NCI-H1694 (cell line): ENCODE measurements at regions not wholly inside any gene's neighbourhood (a gene's known extent, or its start where the extent isn't known, plus 50 kb on each side); places are given as distances from the start of the nearest gene placed in this dataset.
"Not testable (repeated sequence)": the region's sequence is repeated elsewhere in the genome, so short reads cannot be mapped to it uniquely, and the experiment has no call there.

Source experiments
- DNase-seq: peaks from one replicate; lab custom pipeline; 2025; lab: John Stamatoyannopoulos, UW

DNA sequence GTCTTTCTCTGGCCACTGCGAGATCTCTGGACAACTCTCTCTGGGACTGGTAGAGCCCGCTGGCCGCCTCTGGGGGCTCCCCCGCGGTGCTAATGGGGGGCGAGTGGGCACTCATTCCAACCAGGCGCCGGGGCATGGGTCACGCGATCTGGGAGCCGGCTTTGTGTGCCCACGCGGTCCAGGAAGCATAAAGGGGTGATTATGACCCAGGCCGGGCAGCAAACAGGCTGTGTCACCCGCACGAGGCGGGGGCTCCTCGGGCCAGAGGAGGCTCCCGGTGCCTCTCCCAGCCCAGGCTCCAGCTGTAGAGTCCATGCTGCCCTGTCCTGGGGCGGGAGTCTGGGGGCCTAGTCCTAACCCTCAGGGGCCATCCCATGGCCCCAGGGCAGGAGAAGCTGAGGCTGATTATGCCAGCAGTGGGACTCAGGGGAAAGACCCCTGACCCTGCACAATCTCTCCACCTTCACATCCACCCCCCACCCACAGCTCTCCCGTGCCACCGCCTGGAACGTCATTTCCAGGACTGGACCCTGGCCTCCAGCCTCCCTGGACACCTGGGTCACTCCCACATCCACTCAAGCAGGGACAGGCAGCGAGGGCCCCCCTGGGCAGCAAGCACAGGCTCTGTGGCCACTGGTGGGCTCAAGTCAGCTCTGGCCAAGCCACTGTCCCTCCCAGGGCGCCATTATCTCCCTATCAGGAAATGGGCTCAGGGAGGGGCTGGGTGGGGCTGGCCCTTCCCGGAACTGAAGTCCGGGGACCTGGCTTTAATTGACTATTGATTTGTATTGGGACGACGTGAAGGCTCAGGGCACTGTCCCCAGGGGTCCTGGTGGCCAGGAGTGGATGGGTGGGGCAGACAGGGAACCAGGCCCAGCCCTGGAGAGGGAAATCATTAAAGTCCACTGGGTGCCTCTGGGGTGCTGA is 50.0 kb downstream of the PTPRS start:
- DNase-seq, result no peak

- DNase-seq, result no peak
Observed at GRCh38 chr19:5289060-5289990, 51.3 kb downstream of the PTPRS start.

- DNase-seq, result no peak
Observed at GRCh38 chr19:5288347-5288739, 52.3 kb downstream of the PTPRS start.

DNA sequence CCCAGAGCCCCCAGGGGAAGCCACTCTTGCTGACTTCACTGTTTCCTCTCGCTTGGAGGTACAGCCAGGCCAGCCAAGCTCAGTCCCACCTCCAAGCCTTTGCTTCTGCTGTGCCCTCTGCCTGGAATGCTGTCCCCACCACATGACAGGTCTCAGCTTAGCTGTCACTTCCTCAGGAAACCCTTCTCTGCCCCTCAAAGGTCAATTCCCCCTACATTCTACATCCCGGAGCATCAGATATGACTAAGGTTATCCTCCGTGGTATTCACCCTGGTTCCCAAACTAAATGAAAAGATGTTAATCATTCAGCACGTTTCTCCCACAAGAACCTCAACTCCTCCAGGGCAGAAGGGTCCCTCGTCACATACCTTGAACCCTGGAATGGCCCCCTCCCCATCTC is 53.5 kb downstream of the PTPRS start:
- no peak for DNase-seq

DNA sequence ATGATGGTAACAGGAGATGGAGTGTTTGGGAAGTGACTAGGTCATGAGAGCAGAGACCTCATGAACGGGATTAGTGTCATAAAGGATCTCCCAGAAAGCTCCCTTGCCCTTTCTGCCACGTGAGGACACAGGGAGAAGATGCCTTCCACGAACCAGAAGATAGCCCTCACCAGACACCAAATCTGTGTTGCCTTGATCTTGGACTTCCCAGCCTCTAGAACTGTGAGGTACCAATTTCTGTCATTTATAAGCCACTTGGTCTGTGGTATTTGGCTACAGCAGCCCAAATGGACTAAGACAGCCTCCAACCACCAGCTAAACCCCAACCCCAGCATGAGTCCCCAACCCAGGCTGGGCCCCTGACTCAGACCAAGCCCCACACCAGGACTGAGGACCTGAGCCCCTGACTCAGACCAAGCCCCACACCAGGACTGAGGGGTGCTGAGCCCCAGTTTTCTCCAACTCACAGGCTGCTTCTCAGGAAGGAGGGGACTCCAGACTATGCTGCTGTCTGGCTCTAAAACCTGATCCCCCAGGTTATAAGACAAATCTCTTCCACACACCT is 54.1 kb downstream of the PTPRS start:
- no peak for DNase-seq

DNA sequence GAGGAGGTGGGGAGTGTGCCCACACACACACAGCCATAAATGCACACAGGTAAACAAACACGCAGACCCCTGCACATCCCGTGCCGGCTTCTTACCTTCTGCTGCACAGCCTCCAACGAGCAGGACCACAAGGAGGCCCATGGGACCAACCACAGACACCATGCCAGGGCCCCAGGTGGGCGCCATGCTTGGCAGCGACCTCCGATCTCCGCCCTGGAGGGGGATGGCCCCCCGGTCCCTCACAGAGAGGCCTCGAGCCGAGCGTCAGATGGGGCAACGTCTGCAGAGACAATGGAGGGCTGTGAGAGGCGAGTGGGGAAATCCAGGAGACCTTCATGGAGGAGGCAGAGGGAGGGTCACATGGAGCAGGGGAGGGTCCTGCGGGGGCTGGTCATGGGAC is 54.7 kb downstream of the PTPRS start:
- DNase-seq, result no peak

DNA sequence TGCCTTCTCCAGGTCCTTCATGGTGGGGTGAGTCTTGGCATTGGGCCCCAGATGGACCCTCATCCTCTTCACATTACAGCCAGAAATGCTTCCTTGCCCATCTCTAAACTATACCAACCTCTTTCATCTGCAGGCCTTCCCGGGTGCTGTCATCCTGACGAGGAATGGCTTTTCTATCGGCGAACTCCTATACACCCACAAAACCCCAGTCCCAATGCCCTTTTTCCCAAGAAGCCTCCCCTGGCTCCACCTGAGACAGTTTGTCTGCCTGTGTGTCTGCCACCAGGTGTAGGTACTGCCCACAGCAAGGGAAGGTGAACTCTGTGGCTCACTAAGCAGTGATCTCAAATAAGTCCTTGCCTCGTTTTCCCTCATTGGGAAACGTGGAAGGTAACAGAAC is 55.3 kb downstream of the PTPRS start:
- no peak for DNase-seq

- no peak for DNase-seq
Observed at GRCh38 chr19:5282901-5283300, 57.7 kb downstream of the PTPRS start.

DNA sequence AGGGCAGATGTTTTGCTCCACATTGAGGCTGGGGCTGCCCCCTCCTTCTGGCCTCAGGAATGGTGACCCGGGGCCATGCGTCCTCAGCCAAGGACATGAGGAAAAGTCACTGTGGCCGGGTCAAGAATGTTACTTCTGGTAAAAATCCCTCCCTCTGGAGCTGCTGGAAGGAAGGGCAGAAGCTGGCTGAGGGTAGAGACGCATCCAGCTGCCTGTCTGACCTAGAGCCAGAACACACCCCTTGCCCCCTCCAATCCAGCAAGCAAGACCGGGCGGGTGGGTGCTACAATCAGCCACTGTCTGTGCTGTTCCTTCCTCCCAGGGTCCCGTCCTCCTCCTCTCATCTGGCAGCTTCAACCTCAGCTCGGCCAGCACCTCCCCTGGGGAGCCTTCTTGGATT is 59.0 kb downstream of the PTPRS start:
- DNase-seq, result no peak

- DNase-seq, result not testable (repeated sequence)
Observed at GRCh38 chr19:5275668-5276067, 64.9 kb downstream of the PTPRS start.

DNA sequence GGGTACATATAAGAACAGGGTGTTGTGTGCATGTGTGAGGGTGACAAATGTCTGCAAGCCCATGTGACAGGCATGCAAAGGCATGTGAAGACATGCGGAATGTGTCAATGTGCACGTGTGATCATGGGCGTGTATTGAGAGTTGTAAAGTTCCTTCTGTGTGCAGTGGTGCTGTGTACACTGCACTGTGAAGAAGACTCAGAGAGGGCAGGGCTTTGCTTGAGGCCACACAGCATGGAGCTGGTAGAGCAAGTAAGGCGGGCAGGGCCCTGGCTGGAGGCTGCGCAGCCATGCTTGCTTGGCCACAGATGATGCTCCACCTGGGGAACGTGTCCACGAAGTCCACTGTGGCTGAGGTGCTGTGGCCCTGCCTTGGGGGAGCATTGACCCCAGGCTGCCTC is 66.8 kb downstream of the PTPRS start:
- no peak for DNase-seq

DNA sequence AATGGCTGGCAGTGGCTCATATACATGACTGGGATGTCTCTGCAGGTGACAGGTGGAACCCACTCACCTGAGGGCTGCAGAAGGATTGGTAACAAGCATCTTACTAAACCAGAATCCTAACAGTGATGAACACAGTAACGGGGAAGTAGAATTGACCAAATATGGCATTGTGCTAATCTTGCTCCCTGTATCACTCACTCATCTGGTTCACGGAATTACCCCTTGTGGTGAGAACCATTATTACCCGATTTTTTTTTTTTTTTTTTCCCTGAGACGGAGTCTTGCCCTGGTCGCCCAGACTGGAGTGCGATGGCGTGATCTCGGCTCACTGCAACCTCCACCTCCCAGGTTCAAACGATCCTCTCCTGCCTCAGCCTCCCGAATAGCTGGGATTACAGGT is 69.5 kb downstream of the PTPRS start:
- DNase-seq, result no peak

- no peak for DNase-seq
Observed at GRCh38 chr19:5269926-5270325, 70.7 kb downstream of the PTPRS start.

GRCh38 chr19:5269279-5269678 is 71.3 kb downstream of the PTPRS start:
- DNase-seq, result no peak

- no peak for DNase-seq
Observed at GRCh38 chr19:5268801-5269200, 71.8 kb downstream of the PTPRS start.

GRCh38 chr19:5265260-5265659 is 75.4 kb downstream of the PTPRS start:
- no peak for DNase-seq

DNA sequence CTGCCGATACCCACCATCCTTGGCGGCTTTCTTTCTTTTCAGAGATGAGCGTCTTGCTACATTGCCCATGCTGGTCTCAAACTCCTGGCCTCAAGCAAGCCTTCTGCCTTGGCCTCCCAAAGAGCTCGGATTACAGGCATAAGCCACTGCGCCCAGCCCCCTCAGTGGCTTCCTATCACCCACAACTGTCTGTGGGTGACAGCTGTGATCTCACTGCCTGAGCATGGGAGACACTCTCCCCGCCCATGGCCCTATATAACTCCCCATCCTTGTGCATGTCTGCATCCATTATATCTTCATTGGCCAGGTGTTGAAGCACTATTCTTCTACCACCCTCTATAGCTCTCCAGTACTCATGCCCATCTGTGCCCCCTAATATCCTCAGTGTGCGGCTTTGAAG is 76.2 kb downstream of the PTPRS start:
- no peak for DNase-seq

DNA sequence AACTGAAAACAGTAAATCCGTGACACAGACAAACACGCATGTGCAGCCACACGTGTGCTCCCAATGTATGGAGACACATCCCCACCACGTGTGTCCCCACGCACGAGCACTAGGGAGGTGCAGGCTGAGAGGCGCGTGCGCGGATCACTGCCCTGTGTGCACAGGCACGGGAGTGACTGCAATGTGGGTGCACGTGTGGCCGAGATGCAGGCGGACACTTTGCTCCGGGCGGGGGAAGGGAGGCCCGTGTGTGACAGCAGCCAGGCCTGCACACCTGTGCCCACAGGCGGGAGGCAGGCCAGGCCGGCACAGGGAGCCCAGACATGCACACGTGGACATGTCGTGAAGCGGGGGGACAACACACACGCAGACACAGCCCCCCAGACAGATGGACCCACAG is 77.0 kb downstream of the PTPRS start:
- DNase-seq, result no peak

- no peak for DNase-seq
Observed at GRCh38 chr19:5262721-5263120, 77.9 kb downstream of the PTPRS start.

- DNase-seq, result no peak
Observed at GRCh38 chr19:5261156-5261890, 79.3 kb downstream of the PTPRS start.

DNA sequence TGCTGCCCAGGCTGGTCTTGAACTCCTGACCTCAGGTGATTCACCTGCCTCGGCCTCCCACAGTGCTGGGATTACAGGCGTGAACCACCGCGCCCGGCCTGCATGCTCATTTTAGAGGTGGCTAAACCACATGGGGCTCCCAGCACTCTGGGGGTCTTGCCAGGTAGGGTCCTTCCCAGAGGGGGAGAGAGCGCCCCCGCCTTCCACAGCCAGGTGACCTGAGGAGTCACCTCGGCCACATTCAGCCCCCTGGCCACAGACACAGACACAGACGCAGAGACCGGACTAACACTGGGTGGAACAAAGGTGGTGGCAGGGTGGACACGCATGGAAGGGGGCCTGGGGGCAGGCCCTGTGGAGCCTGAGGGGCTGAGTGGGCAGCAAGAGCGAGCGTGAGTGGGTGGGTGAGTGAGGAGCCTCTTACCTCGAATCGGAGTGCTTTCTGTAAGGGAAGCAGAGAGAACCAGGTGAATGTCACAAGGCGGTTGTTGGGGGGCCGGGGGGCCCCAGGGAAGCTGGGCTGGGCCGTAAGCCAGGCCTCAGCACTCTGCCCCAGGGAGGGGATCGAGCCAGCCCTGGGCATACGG is 80.1 kb downstream of the PTPRS start:
- DNase-seq, result no peak

DNA sequence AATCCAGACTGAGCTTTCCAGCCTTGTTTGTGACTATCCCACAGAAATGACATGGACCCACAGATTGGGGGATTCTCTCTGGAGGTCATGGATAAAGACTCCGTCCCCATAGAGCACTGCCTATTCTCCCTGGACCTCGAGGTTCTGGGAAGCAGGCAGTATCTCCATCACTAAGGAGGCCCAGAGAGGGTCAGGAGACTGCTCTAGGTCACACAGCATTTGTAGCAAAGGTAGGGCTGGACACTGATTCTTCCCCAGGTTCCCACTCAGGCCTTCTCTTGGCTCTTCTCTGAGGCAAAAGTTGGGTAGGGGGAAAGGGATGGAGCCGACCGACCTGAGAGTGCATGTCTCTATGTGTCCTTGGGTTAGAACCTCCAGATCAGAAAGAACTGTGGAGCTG is 80.9 kb downstream of the PTPRS start:
- DNase-seq, result no peak
